ENCODE measurements at regions not wholly inside any gene's neighbourhood (a gene's known extent, or its start where the extent isn't known, plus 50 kb on each side); places are given as distances from the start of the nearest gene placed in this dataset.
A peak's percentile ranks its signal among the peaks of the same experiment; 100 is the strongest.
"Not testable (repeated sequence)": the region's sequence is repeated elsewhere in the genome, so short reads cannot be mapped to it uniquely, and the experiment has no call there.

- no peaks in the 10 kb centered on the region for H3K9me3 ChIP-seq (ENCODE audit: low read depth)
- H3K36me3 ChIP-seq = no peaks in the 10 kb centered on the region
- H3K27ac ChIP-seq = no peak overlapping the region
- no peaks in the 10 kb centered on the region for H3K27me3 ChIP-seq
- H3K4me3 ChIP-seq = no peak overlapping the region
- DNase-seq (ENCODE audit: low read depth in 1 of 2, low spot score in 1 of 2) = no peak
- H3K4me1 ChIP-seq (ENCODE audit: low read depth) = no peaks in the 10 kb centered on the region
- TF ChIP-seq CTCF (IDR thresholded peaks at IDR 0.05; ENCODE audit: low read depth, low read length) = no peak
Observed at GRCh38 chr4:167887726-167888125, 204.6 kb upstream of the ANXA10 start.

GRCh38 chr4:167890226-167890625, 202.1 kb upstream of the ANXA10 start:
- DNase-seq (ENCODE audit: low read depth in 1 of 2, low spot score in 1 of 2) = no peak
- Histone ChIP-seq H3K36me3 (no peaks in the 10 kb centered on the region), H3K4me3 (no peak overlapping the region), H3K4me1 (ENCODE audit: low read depth) (no peaks in the 10 kb centered on the region), H3K27ac (no peak overlapping the region), H3K27me3 (no peaks in the 10 kb centered on the region), H3K9me3 (ENCODE audit: low read depth) (no peaks in the 10 kb centered on the region)
- no peak for TF ChIP-seq CTCF (IDR thresholded peaks at IDR 0.05; ENCODE audit: low read depth, low read length)

- DNase-seq (ENCODE audit: low read depth in 1 of 2, low spot score in 1 of 2) = no peak
- H3K4me3 ChIP-seq = no peak overlapping the region
- H3K27ac ChIP-seq = no peak overlapping the region
- H3K4me1 ChIP-seq (ENCODE audit: low read depth) = peaks cover 9% of the 10 kb centered on the region
- TF ChIP-seq CTCF (IDR thresholded peaks at IDR 0.05; ENCODE audit: low read depth, low read length) = no peak
- no peaks in the 10 kb centered on the region for H3K27me3 ChIP-seq
- H3K9me3 ChIP-seq (ENCODE audit: low read depth) = no peaks in the 10 kb centered on the region
- H3K36me3 ChIP-seq = no peaks in the 10 kb centered on the region
Observed at GRCh38 chr4:167893531-167893930, 198.8 kb upstream of the ANXA10 start.

- not testable (repeated sequence) for H3K9me3 ChIP-seq (ENCODE audit: low read depth); H3K4me3 ChIP-seq; H3K27ac ChIP-seq; H3K4me1 ChIP-seq (ENCODE audit: low read depth); H3K27me3 ChIP-seq; H3K36me3 ChIP-seq; DNase-seq (ENCODE audit: low read depth in 1 of 2, low spot score in 1 of 2)
Observed at GRCh38 chr4:167896260-167896659, 196.1 kb upstream of the ANXA10 start.

GRCh38 chr4:167897116-167897515, 195.2 kb upstream of the ANXA10 start:
- peak overlapping the region; percentile 35 for H3K27ac ChIP-seq
- peak; percentile 31 to 79 for DNase-seq (ENCODE audit: low read depth in 1 of 2, low spot score in 1 of 2)
- no peak overlapping the region for H3K4me3 ChIP-seq
- no peaks in the 10 kb centered on the region for H3K9me3 ChIP-seq (ENCODE audit: low read depth)
- H3K4me1 ChIP-seq (ENCODE audit: low read depth) = peaks cover 9% of the 10 kb centered on the region
- no peaks in the 10 kb centered on the region for H3K36me3 ChIP-seq
- TF ChIP-seq CTCF (IDR thresholded peaks at IDR 0.05; ENCODE audit: low read depth, low read length) = no peak
- no peaks in the 10 kb centered on the region for H3K27me3 ChIP-seq

- DNase-seq (ENCODE audit: low read depth in 1 of 2, low spot score in 1 of 2) = peak in 1 of 2 donors; percentile 47
- no peaks in the 10 kb centered on the region for H3K9me3 ChIP-seq (ENCODE audit: low read depth)
- H3K4me1 ChIP-seq (ENCODE audit: low read depth) = no peaks in the 10 kb centered on the region
- TF ChIP-seq CTCF (IDR thresholded peaks at IDR 0.05; ENCODE audit: low read depth, low read length) = no peak
- no peaks in the 10 kb centered on the region for H3K27me3 ChIP-seq
- H3K4me3 ChIP-seq = no peak overlapping the region
- no peak overlapping the region for H3K27ac ChIP-seq
- no peaks in the 10 kb centered on the region for H3K36me3 ChIP-seq
Observed at GRCh38 chr4:167903291-167903721, 189.0 kb upstream of the ANXA10 start.

Data from cardiac muscle cell (in vitro differentiated cells and primary cell).